HG02943 (cell line): ENCODE measurements at regions not wholly inside any gene's neighbourhood (a gene's known extent, or its start where the extent isn't known, plus 50 kb on each side); places are given as distances from the start of the nearest gene placed in this dataset.

Experiments
- ATAC-seq: cut with Tn5 transposase; IDR thresholded peaks from one replicate; pipeline ENCODE4 v1.9.1; 2021; ENCODE audit warnings: mild to moderate bottlenecking, low read depth, moderate library complexity; ENCODE audit not compliant: unreplicated experiment

- ATAC-seq, result no peak
These were observed 1170.4 kb downstream of the EFNB2 start for GRCh38 chr13:105365021-105365550.

GRCh38 chr13:105364191-105364590 is 1171.3 kb downstream of the EFNB2 start:
- ATAC-seq, result no peak

- ATAC-seq, result no peak
These were observed 1171.9 kb downstream of the EFNB2 start for GRCh38 chr13:105363261-105364190.

GRCh38 chr13:105353654-105354053 is 1181.8 kb downstream of the EFNB2 start:
- ATAC-seq, result no peak

GRCh38 chr13:105349082-105349723 is 1186.3 kb downstream of the EFNB2 start:
- no peak for ATAC-seq

GRCh38 chr13:105346141-105346775 is 1189.2 kb downstream of the EFNB2 start:
- ATAC-seq, result no peak

- ATAC-seq, result no peak
These were observed 1189.7 kb downstream of the EFNB2 start for GRCh38 chr13:105345730-105346129.

- no peak for ATAC-seq
These were observed 1190.3 kb downstream of the EFNB2 start for GRCh38 chr13:105345131-105345530.

GRCh38 chr13:105343134-105343806 is 1192.2 kb downstream of the EFNB2 start:
- no peak for ATAC-seq

- no peak for ATAC-seq
These were observed 1193.1 kb downstream of the EFNB2 start for GRCh38 chr13:105342281-105342820.

- no peak for ATAC-seq
These were observed 1193.7 kb downstream of the EFNB2 start for GRCh38 chr13:105341758-105342157.

- no peak for ATAC-seq
These were observed 1194.2 kb downstream of the EFNB2 start for GRCh38 chr13:105341256-105341655.

GRCh38 chr13:105340061-105340606 is 1195.3 kb downstream of the EFNB2 start:
- ATAC-seq, result no peak

- ATAC-seq, result no peak
These were observed 1196.7 kb downstream of the EFNB2 start for GRCh38 chr13:105338773-105339172.

GRCh38 chr13:105338006-105338405 is 1197.5 kb downstream of the EFNB2 start:
- no peak for ATAC-seq

- no peak for ATAC-seq
These were observed 1198.5 kb downstream of the EFNB2 start for GRCh38 chr13:105336706-105337576.

GRCh38 chr13:105334211-105334610 is 1201.3 kb downstream of the EFNB2 start:
- no peak for ATAC-seq

- ATAC-seq, result no peak
These were observed 1202.0 kb downstream of the EFNB2 start for GRCh38 chr13:105333416-105333815.

GRCh38 chr13:105329359-105329758 is 1206.1 kb downstream of the EFNB2 start:
- ATAC-seq, result no peak
